NCI-H1436 (cell line): ENCODE measurements at regions not wholly inside any gene's neighbourhood (a gene's known extent, or its start where the extent isn't known, plus 50 kb on each side); places are given as distances from the start of the nearest gene placed in this dataset.

Experiments used
- DNase-seq: peaks from one replicate; lab custom pipeline; 2025; lab: John Stamatoyannopoulos, UW

GRCh38 chr10:120285408-120285807 is 171.6 kb upstream of the PLPP4 start:
- DNase-seq, result no peak

- no peak for DNase-seq
These were observed 170.7 kb upstream of the PLPP4 start for GRCh38 chr10:120286280-120286679.

DNA sequence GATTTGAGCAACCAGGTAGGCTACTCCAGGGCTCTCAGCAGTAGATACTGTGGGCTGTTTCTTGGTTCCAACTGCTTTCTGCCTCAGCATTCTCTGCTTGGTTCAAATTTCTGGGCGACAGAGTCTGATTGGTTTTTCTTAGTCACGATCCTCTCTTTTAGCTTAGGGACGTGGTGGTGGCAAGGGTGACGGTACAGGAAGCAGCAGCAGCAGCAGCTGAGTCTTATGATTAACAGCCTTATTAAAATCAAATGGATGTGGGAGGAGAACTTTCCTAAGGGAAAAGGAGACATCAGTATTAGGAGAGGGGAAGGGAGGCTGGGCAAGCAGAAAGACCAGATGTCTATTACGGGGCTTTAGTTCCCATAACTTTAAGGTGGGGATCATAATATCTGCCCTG is 156.5 kb upstream of the PLPP4 start:
- DNase-seq, result no peak

GRCh38 chr10:120308589-120308988 is 148.4 kb upstream of the PLPP4 start:
- no peak for DNase-seq

- no peak for DNase-seq
These were observed 143.3 kb upstream of the PLPP4 start for GRCh38 chr10:120313715-120314114.

- no peak for DNase-seq
These were observed 142.6 kb upstream of the PLPP4 start for GRCh38 chr10:120314442-120314841.

GRCh38 chr10:120318862-120319261 is 138.2 kb upstream of the PLPP4 start:
- DNase-seq, result no peak

- DNase-seq, result no peak
These were observed 129.4 kb upstream of the PLPP4 start for GRCh38 chr10:120327675-120328074.

- no peak for DNase-seq
These were observed 128.4 kb upstream of the PLPP4 start for GRCh38 chr10:120328647-120329046.

GRCh38 chr10:120335553-120335952 is 121.5 kb upstream of the PLPP4 start:
- no peak for DNase-seq

DNA sequence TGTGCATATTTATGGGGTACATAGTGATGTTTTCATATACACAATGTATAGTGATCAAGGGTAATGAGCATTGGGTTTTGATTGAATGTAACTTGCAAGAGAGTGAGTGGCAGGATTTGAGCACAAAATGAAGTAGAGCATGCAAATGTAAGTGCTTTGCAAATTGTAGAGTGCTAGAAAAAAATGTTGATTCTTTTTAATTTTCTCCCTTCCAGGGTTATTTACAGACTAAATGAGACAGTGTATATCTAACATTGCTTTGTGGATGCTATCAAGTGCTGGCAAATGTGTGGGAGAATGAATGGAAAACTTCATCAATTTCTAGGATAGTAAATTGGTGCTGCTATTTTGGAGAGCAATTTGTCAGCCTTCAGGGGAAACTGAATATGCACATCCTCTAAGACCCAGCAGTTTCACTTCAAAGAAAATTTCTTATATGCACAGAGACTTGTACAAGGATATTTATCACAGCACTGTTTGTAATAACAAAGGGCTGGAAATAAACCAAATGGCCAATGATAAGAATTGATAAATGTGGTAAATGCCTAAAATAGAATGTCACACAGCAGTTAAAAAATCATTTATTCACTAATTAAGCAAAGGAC is 120.6 kb upstream of the PLPP4 start:
- no peak for DNase-seq

GRCh38 chr10:120336911-120337540 is 120.0 kb upstream of the PLPP4 start:
- DNase-seq, result peak; percentile 32

DNA sequence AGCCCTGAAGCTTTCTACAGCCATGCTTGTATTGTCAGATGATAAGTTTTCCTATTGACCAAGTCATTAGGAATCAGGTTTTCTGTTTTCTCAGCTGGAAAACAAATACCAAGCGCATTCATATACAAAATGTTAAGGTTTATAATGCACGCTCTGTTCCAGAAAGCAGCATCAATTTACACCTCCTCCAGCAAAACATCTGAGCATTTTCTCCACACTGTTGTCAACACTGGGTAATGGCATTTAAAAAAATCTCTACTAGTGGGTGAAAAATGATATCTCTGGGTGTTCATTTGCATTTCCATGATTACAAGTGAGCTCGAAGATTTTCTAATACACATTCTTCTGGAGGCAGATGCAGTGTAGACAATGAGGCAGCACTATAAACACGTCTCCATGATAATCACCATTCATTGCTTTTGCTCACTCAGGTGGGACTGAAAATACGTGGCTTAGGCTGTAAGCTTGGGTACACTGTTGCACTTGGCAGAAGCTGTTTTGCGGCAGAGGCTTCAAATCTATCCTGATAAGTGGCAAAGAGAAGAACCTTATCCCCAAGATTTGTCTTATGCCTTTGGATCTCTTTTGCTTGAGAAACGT is 114.8 kb upstream of the PLPP4 start:
- no peak for DNase-seq

DNA sequence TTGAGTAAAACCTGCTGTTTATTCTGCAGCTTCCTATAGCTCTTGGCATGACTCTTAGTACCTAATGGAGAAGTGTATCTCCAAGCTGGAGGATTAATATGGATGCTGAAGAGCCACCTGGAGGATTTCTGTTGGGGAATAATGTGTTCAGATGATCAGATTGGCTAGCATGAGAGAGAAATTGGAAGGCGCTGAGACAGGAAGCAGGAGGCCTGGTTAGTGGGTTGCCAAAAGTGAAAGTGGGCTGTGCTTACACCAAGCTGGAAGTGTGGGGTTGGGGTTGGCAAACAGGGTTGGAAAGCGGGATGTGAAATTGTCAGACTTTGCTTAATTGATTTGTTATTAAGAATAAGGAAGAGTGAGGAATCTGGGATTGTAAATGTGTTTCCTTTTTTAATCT is 111.8 kb upstream of the PLPP4 start:
- DNase-seq, result no peak

- DNase-seq, result no peak
These were observed 109.4 kb upstream of the PLPP4 start for GRCh38 chr10:120347644-120348043.

GRCh38 chr10:120349069-120349468 is 108.0 kb upstream of the PLPP4 start:
- DNase-seq, result no peak

GRCh38 chr10:120355425-120355824 is 101.6 kb upstream of the PLPP4 start:
- DNase-seq, result no peak

- DNase-seq, result no peak
These were observed 96.5 kb upstream of the PLPP4 start for GRCh38 chr10:120360571-120360970.

DNA sequence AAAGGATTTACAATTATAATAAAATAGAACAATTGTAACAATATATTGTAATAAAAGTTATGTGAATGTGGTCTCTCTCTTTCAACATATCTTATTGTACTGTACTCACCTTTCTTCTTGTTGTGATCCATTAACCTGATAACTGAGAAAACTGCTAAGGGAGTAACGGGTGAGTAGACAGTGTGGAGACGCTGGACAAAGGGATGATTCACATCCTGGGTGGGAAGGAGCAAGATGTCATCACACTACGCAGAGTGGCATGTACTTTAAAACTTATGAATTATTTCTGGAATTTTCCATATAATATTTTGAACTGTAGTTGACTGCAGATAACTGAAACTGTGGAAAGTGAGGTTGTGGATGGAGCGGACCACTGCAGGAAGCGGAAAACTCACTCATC is 91.2 kb upstream of the PLPP4 start:
- no peak for DNase-seq

DNA sequence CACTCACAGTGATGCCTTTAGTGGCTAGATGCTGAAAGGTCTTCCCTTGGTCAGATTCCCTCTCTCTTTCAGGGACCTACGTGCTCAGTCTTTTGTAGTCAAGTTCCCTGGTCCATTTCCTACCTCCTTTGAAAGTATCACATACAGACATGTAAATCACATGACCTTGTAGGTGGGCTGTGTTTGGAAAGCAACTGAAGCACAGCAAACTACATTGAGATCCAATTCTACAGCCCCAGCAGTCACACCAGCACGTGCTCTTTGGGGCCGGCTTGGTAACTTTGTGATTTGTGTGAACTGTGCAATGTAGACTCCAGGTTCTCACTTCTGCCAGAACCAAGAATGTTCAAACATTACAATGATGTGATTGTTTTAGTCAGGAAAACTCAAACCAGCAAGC is 89.7 kb upstream of the PLPP4 start:
- no peak for DNase-seq

DNA sequence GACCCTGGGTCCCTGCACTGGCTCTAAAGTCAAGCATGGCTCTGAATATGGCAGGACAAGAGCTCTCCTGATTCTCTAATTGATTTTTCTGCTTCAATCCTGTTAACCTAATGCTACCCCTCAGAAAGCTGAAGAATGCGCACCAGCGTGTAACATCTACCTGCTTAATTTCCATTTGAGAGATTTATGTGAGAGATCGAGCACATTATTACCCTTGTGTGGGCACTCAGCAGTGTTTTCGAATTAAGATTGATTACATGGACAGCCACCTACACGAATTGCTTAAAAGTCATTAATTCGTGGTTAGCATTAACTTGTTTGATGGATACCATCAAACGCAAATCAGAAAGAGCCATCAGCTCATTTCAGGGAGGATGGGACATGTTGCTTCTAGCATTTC is 88.7 kb upstream of the PLPP4 start:
- no peak for DNase-seq

DNA sequence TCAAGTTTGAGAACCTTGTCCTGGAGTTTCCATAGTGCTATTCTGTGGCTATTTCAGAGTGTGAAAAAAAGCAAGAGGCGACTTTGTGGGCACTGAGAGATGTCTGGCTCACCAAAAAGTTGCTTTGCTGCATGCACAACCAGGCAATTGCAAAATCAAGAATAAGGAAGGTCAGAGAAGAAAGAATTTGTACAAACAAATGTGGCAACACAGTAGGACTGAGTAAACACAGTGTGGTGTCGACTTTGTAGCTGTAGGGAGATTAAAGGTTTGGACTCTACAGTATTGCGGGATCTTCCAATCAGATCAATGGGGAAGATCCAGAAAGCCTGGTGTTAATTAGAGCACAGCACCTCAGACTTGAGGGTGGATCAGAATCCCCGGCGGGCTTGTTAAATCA is 88.1 kb upstream of the PLPP4 start:
- no peak for DNase-seq

GRCh38 chr10:120369856-120370276 is 87.2 kb upstream of the PLPP4 start:
- no peak for DNase-seq

DNA sequence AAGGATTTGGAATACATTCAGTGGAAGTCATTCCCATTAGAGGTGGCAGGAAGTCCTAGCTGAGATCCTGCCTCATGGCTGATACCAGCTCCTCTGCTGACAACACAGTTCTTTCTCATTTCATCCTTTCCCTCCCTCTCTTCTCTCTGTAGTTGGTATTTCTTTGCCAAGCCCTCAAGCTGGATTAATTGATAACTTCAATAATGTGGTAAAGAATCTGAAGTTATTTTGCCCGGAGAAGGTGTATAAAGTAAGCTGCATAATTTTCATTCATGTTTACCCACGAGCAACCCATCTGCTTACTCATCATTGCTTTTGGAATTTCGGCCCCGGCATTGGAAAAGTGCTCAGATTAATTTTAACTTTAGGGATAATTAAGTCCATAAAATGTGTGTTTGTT is 85.2 kb upstream of the PLPP4 start:
- DNase-seq, result no peak
